GM21528 (cell line): ENCODE measurements at regions not wholly inside any gene's neighbourhood (a gene's known extent, or its start where the extent isn't known, plus 50 kb on each side); places are given as distances from the start of the nearest gene placed in this dataset.

Experiments used
- ATAC-seq: cut with Tn5 transposase; IDR thresholded peaks from one replicate; pipeline ENCODE4 v1.9.1; 2021; ENCODE audit warnings: mild to moderate bottlenecking, moderate library complexity; ENCODE audit not compliant: unreplicated experiment, low FRiP score

DNA sequence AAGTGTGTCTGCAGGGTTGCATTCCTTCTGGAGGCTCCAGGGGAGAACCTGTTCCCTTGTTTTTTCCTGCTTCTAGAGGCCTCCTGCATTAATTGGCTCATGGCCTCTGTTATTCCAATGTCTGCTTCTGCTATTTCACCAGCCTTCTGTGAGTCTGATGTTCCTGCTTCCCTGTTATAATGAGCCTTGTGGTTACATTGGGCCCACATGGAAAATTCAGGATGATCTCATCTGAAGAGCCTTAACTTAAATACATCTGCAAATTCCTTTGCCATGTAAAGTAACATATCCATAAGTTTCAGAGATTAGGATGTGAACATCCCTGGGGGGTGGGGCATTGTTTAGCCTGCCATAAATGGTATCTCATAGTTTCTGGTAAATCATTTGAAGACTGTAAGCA lies 181.1 kb downstream of the RWDD3 start:
- no peak for ATAC-seq

DNA sequence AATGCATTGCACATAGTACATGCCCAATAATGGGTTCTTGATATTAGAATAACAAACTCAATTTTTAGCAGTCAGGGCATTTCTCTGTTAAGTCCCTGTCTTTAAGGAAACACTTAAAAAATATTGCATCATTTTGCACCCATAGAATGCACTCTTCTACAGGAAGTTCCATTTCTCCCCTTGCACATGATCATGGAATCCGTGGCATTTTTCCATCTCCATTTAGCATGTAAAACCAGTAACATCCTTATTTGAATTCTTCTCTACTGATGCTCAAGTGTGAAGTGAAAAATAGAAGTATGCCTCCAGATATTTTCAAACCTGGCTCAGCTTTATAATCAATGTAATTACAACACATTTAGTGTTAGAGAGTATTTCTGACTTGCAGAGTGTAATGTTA lies 192.8 kb downstream of the RWDD3 start:
- no peak for ATAC-seq

DNA sequence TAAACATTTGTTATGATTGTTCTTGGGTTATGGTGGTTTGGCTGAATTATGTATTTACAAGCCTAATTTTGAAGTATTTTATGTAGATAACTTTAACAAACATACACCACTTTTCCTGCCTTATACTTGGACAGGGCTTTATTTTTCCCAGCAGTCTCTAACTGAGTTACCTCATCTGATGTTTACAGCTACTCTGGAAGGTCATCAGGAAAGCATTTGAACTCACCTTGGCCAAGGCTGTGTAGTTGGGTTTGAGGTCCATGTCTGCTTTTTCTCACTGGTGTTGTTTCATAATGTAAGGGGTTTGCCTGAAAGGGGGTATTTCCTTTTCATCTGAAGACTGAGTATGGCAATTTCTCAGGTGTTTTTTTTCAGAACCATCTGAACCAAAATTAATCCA lies 193.5 kb downstream of the RWDD3 start:
- no peak for ATAC-seq

DNA sequence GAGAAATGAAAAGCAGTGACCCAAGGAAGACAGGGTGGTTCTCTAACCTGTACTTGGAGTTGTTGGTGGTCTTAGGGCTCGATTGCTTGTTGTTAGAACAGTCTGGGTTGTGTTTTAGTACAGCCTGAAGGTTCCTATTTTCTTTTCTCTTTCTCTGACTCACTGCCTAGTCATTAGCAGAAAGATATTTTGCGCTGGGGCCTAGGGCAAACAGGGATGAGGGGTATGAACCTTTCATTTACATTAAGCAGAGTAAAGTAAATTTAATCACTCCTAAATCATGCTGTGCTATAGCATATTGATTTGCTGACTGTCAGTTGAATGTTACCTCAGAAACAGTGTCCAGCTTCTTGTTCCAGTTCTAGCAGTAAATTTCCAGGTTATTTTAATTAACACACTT lies 197.2 kb downstream of the RWDD3 start:
- no peak for ATAC-seq

DNA sequence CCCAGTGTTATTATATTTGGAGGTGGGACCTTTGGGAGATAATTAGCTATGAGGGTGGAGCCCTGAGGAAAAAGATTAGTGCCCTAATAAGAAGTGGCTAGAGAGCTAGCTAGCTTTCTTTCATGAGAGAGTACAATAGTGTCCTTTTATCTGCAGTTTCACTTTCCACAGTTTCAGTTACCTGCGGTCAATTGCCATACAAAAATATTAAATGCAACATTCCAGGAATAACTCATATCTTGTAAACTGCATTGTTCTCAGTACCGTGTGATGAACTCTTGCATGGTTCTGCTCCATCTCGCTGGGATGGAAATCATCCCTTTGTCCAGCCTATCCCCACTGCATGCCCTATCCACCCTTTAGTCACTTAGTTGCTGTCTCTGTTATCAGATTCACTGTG lies 201.6 kb downstream of the RWDD3 start:
- ATAC-seq = no peak

DNA sequence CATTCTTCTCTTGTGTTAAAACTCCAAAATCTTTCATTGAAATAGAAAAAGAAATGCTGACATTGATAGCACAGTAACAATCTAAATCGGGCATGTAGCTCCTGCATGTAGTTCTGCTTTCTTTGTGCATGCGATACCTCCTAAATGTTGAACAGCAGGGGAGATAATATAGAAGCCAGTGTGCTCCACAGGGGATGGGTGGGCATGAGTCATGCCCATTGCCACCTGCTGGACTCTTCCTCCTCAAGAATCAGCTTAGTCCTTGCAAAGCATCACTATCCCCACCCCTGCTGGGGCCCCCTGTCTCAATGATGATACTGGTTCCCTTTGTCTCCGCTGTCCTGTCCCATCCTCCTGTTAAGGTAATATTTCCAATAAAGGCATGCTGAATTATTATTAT lies 203.0 kb downstream of the RWDD3 start:
- ATAC-seq = no peak

DNA sequence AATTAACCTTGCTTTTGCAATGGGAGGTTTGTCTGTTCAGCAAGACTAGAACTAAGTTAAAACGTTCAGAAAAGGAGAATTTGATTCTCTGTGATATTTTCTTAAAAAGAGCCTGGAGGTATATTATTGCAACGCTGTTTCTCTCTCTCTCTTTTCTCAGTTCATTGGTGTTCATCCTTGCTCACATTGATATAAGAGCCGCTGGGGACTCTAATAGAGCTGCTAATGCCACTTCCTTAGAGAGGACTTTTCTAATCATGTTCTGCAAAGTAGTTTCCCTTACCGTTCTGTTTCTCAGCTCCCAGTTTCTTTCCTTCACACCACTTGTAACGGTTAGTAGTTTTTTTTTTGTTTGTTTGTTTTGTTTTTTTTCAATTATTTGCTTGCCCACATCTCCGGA lies 203.8 kb downstream of the RWDD3 start:
- ATAC-seq = no peak

DNA sequence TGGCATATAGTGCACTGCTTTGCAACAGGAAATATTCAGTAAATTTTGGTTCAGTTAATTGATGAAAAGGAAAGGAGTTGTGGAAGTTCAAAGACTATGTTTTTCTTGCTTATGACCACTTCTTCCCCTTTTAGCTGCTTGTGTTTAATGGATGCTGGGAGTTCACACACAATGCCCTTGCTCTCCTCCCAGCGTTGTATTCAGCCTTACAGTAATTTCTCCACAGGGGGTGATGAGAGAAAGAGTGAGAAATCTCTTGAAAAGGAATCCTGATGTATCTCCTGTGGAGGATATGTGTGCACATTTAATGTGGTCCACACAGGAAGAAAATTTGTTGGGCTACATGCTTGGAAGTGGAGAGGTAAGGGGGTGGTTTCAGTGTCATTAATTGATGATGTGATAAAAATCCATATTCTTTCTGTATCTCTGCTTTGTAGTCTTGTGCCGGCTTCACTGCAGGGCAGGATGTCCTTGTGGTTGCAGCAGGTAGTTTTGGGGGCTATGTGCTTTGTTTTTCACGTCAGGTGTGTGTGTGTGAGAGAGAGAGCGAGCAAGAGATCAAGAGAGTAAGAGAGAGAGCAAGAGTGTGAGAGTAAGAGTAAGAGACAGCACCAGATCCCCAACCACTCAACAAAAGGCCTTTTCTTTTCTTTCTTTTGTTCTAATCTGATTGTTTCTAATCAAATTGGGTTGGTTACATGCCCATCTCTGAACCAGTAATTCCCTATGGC lies 204.4 kb downstream of the RWDD3 start:
- no peak for ATAC-seq

DNA sequence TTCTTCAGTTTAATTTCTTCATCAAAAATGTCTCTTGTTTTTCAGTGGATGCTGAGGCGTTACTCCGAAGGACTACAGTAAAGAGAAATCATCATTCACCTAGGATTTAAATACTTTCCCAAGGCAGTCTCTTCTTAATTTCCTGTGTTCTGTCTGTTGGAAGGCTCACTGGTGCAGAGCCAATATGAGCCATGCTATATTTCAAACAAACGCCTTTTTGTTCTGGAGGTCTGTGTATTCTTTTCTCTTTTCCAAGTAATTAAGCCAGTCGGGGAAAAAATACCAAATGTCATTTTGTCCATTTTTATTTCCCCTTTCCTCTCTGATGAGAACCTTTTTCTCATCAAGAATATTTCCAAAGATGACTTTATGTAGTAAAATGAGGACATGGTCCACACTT lies 206.5 kb downstream of the RWDD3 start:
- ATAC-seq = no peak

DNA sequence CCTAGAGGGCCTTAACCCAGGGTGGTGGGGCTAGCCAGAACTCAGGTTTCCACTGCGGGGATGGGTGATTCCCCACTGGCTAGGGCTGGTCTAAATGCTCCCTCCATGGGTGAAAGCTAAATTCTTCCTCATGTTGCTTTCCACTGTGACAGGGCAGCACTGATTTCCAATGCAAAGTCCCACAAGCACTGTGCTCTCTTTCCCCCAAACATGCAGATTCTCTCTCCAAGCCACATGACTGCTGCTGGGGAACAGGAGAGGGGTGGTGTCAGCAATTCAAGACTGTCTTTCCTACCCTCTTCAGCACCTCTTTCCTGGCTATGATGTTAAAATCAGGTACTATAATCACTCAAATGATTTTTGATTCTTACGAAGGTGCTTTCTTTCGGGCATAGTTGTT lies 215.5 kb downstream of the RWDD3 start:
- ATAC-seq = no peak

DNA sequence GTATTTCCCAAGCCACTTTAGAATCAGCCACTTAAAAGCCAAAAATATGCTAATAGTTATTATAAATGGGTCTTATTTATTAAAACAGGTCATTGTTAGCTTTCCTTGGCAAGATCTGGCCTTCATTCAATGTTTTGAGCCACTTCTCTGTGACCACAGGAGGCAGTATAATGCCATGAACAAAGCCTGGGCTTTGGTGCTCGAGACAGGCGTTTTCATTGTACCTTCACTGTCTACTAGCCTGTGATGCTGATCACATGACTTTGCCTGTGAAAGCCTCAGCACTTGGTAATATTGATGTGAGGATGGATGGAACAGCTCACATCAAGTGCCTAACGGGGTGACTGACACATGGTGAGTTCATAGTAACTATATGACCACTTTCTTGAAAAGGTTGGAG lies 217.0 kb downstream of the RWDD3 start:
- ATAC-seq = no peak

DNA sequence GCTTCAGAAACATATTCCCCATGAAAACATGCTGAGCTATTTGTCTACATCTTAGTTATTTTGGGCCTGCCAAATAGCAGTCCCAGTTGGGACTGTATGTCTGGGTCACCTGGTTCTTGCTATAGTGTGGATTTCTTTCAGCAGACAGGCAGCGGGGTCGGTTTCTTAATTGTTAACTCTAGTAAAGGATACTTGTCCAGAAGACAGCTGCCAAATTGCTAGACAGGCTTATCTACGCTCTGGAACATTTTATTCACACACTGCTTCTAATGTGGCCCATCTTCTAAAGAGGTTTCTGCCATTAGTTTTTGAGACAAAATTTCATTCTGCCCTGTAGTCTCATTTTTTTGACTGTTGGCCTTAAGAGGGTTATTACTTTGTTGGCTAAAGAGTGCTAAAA lies 217.9 kb downstream of the RWDD3 start:
- ATAC-seq = no peak

DNA sequence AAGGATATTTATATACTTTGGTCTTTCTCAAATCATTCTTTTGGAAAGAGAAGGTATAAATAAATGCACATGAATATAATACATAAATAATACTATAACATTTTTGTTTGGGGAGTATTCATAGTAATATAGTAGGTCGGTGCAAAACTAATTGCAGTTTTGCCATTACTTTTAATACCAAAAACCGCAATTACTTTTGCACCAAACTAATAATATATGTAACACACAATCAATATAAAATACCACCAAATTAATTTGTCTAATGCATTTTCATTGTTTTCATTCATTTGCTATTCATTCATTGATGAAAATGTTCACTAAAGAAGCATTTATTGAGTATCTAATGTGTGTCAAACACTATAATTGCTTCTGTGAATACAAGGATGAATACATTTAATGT lies 219.0 kb downstream of the RWDD3 start:
- no peak for ATAC-seq

DNA sequence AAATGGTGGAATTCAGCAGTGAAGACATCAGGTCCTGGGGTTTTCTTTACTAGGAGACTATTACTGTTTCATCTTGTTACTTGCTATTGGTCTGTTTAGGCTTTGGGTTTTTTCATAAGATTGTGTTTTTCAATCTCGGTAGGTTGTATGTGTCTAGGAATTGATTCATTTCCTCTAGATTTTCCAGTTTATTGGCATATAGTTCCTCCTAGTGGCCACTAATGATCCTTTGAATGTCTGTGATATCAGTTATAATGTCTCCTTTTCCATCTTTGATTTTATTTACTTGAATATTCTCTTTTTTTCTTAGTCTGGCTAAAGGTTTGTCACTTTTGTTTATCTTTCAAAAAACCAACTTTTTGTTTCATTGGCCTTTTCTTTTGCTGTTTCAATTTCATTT lies 233.0 kb downstream of the RWDD3 start:
- ATAC-seq = no peak

DNA sequence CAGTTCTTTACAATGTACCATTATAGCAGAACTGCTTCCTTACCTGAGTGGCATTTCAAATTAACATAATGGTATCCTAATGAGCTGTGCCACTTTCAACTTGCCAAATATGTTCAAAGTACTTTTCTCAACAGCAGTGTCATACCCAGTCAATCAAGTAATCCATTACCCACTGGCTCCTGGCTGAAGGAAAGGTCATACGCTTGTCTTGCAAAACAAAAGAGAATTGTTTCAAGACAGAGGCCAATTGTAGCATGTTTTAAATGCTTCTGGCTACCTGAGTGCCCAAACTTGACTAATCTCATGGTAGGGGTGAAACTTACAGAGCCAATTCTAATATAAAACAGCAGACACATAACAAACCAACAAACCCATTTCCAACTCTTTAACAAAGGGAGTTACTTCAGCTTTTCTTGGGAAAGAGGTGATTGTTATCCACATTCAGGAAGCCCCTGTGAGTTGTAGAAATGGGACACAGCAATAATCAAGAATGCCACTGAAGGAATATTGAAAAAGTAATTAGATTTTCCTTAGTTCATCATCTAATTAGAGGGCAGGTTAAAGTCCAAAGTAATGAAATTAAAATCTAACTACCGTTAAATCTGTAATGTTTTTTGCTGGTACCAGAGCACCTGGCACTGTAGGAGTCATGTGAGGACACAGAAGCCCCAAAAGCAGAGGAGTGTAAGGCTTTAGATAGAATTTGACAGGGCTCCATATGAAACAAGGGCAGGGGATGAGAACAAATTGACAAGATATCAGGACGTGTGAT lies 241.9 kb downstream of the RWDD3 start:
- ATAC-seq = no peak

DNA sequence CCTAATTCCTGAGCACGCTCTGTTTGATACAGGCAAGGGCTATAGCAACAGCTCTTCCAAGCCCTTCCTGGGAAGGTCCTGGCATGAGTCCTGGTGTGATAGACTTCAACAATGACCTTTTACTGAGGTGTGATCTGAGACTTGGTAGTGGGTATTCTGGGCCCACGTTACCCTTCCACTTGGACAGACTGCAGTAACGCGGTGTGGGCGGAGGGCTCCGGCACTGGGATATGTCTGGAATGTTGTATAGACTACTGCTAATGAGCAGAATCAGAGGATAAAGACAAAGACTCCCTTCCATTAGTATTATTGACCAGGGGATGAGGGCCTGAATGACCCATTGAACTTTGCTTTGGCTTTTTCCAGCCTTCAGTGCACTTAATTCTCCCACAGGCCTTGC lies 262.3 kb downstream of the RWDD3 start:
- no peak for ATAC-seq

DNA sequence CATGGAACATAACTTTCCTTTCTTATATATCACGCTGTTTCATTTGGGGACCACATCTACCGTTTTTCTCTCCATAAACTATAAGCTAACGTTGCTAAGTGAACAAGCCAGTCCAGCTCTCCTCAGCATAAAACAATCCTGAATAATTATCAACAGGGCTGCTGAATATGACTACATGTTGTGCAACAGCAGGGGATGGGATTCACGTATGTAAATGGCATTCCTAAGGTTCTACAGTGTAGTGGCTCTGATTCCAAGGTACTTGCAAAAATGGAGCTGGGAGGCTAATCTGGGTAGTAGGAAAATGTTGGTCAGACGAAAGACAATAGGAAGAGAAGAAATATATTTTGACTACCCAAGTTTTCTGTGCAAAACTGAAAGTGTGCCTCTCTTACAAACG lies 262.8 kb downstream of the RWDD3 start:
- ATAC-seq = no peak

DNA sequence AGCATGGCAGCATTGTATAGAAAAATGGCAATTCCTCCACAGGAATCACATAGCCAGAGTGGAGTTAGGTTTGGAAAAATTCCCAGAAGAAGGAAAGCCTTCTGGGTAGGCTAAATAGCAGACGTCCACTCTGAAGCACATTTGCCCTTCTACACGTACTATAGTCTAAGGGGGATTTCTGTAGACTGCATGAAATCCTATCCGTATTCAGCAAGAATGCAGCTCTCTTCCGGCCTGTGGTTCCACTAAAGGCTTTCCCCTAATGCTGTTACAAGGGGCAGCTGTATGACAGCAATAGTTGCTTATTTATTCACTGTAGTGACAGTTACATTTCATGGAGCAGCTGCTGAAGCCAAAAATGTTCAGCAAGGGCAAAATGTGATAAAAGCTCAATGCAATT lies 263.6 kb downstream of the RWDD3 start:
- ATAC-seq = no peak

DNA sequence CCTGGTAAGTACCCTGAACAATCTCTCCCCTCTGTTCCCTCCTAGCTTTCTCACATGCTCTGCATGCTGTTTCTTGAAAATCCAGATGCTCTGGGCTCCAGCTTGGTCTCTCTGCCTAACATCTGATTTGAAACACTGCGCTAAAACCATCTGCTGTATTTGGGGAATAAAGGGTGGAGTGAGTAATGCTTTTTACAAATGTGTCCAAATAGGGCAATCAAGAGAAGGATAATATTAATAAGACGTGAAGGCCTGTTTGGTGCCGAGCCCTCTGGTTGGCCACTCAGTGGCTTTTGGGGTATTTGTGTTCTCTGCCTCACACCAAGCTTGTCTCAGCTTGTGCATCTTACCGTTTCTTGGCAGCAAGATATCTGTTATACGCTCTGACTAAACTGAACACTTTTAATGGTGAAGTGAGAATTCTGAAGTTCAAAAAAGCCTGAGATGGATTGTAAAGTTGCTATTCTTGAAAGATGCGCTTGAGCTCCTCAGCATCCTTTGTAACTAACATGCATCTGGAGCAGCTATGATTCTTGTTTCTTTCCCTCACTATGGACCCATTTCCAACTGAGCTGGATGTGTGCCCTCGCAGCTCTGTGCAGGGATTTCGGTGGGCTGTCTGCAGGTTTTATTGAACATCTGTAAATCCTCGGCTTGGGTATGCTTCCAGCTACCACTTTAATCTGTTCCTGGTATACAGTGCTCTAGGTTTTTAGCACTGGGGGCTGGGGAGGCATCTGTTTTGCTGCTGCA lies 269.4 kb downstream of the RWDD3 start:
- ATAC-seq = no peak

DNA sequence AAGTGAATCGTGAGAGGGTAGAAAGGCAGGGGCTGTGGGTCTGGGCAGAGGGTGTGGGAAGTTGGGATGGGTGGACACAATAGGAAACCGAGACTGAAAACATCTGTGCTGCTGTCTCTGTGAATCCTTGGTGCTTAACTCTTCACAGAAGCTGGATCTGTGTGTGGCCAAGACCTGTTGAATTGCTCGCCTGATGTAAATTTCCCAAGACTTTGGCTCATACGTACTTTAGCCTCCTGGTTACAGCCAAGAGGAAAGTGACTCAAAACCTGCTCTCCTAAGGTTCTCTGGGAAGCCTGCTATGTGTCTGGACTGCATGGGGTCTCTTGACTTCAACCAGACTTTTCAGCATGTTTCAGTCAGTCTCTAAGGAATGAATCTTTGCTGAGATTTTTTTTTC lies 270.3 kb downstream of the RWDD3 start:
- ATAC-seq = no peak

DNA sequence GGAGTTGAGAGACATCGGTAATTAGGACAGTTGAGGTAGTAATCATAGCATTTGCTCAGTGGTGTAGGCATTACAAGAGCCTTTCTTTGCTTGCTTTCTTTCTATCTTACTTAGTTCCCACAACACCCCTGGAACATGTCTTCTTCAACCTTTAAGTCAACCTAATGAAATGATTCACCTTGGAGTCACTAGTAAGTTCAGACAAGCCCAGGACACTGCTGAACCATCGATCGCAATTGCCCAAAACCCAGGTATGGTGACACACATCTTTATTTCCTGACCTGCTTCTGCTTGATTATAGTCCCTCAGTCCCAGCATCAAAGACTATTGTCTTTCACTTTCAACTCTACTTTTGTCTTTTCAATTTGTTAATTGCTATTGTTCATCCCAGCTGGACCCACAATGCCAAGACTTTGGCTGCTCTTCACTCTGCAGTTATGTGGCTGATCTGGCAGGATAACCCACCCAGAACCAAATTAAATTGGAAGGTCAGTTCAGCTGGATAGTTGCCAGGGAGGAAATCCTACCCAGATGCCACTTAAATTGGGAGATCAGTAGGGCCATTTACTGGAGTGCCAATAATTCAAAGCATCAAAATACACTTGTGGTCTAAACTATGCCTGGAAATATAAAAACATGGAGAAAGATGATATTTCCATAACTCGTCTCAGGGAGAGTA lies 272.9 kb downstream of the RWDD3 start:
- ATAC-seq = no peak
